Pancreas (tissue), 10 donors: ENCODE measurements at regions not wholly inside any gene's neighbourhood (a gene's known extent, or its start where the extent isn't known, plus 50 kb on each side); places are given as distances from the start of the nearest gene placed in this dataset.

ENCODE experiments used
- ATAC-seq, 4 donors: fragments of 200-7000 bp; cut with Tn5 transposase; one replicate each; pipeline versions ENCODE4 v1.8.0 to v1.9.1; 2020; ENCODE audit warnings: mild to moderate bottlenecking in 4 of 4, moderate library complexity in 4 of 4
- DNase-seq, 6 donors: peaks; one replicate each; pipeline ENCODE4 v3.0.0-alpha.2; 2020
- FAIRE-seq: peaks from 2 replicates; lab custom pipeline; 2012; peaks lifted over from hg19 to GRCh38; lab: Jason Lieb, UNC
- H3K27ac ChIP-seq, 4 donors: fragments of 200-600 bp; sonication (generic); 1 replicate in 3 of 4; 2 replicates in 1 of 4; pipeline versions ENCODE4 v1.5.0 to v1.8.0; 2020
- H3K27me3 ChIP-seq, 4 donors: fragments of 200-600 bp; one replicate each; pipeline ENCODE4 v1.8.0; 2021
- H3K36me3 ChIP-seq, 3 donors: fragments of 200-600 bp; sonication (generic) in 1 of 3; one replicate each; pipeline versions ENCODE4 v1.5.0 to v1.8.0; 2020 to 2021
- H3K4me1 ChIP-seq, 3 donors: fragments of 200-600 bp; one replicate each; pipeline ENCODE4 v1.8.0; 2021
- H3K4me3 ChIP-seq, 4 donors: fragments of 200-600 bp; sonication (generic) in 2 of 4; one replicate each; pipeline versions ENCODE4 v1.5.0 to v1.8.0; 2020 to 2021
- H3K9me3 ChIP-seq, 4 donors: fragments of 200-600 bp; one replicate each; pipeline ENCODE4 v1.8.0; 2021
- CTCF ChIP-seq, 4 donors: fragments of 200-600 bp; sonication (generic) in 3 of 4; IDR thresholded peaks; one replicate each; pipeline versions ENCODE4 v1.5.0 to v1.8.0; 2021; ENCODE audit warnings: antibody characterized with exemption in 4 of 4
- WGBS, 2 donors: extraction: QIAGEN DNeasy Blood & Tissue Kit; methylation state at CpG; one replicate each; pipeline ENCODE4 v1.1.7; 2013; 5-methylcytosine and 5-hydroxymethylcytosine counted together
- intact Hi-C, 3 donors: fragments of 100-400 bp; cut with DNase I; formaldehyde crosslinking; loops; one replicate each; pipeline versions ENCODE4 v1.11.1 to v1.14.2; 2022
- donor health status: healthy with polysubstance abuse.
- donor health status: DM: no; HTN: no; CAD: no; lungs with moderate emphysema.
- donor health status: DM: no; HTN: no; CAD: no.
- donor health status: control.
- donor health status: control.
- donor health status: Bipolar disorder and iron deficiency.
- donor health status: DM: yes; HTN: yes; CAD: no.
- donor health status: DM: no; HTN: no; CAD: no.
- donor health status: DM: no; HTN: no; CAD: no.
- donor health status: DM: yes; HTN: yes; CAD: no.

- intact Hi-C loops, result no loop called here
- no peak for DNase-seq
- no peaks in the 10 kb centered on the region for H3K4me1 ChIP-seq
- ATAC-seq, result no peak
- no peak overlapping the region for H3K27ac ChIP-seq
- H3K36me3 ChIP-seq, result no peaks in the 10 kb centered on the region
- FAIRE-seq, result no peak
- no peaks in the 10 kb centered on the region for H3K27me3 ChIP-seq
- no peaks in the 10 kb centered on the region for H3K9me3 ChIP-seq
- H3K4me3 ChIP-seq, result no peak overlapping the region
- TF ChIP-seq CTCF (IDR thresholded peaks at IDR 0.05), result no peak
- WGBS, 2 donors, result 60 to 78% methylated on average over 1 of the region's 1 CpG
Observed at GRCh38 chr3:3499012-3499562, 300.1 kb upstream of the LRRN1 start.

- FAIRE-seq (no peak), ATAC-seq (no peak), DNase-seq (no peak)
- intact Hi-C loops, result no loop called here
- no peaks in the 10 kb centered on the region for H3K36me3 ChIP-seq
- no peaks in the 10 kb centered on the region for H3K27me3 ChIP-seq
- no peaks in the 10 kb centered on the region for H3K4me1 ChIP-seq
- no peak overlapping the region for H3K4me3 ChIP-seq
- no peak overlapping the region for H3K27ac ChIP-seq
- TF ChIP-seq CTCF (IDR thresholded peaks at IDR 0.05), result no peak
- no peaks in the 10 kb centered on the region for H3K9me3 ChIP-seq
Observed at GRCh38 chr3:3495611-3496010, 303.6 kb upstream of the LRRN1 start.

- no peaks in the 10 kb centered on the region for H3K27me3 ChIP-seq
- H3K36me3 ChIP-seq, result no peaks in the 10 kb centered on the region
- FAIRE-seq (no peak), DNase-seq (no peak), ATAC-seq (no peak)
- intact Hi-C loops, result no loop called here
- H3K4me1 ChIP-seq, result no peaks in the 10 kb centered on the region
- TF ChIP-seq CTCF (IDR thresholded peaks at IDR 0.05), result no peak
- no peak overlapping the region for H3K4me3 ChIP-seq
- no peaks in the 10 kb centered on the region for H3K9me3 ChIP-seq
- 58 to 84% methylated on average over 2 of the region's 2 CpGs for WGBS, 2 donors
- H3K27ac ChIP-seq, result no peak overlapping the region
Observed at GRCh38 chr3:3476669-3477068, 297.2 kb upstream of the CRBN start.

GRCh38 chr3:3468596-3468995 lies 289.1 kb upstream of the CRBN start:
- no peaks in the 10 kb centered on the region for H3K36me3 ChIP-seq
- no peak overlapping the region for H3K27ac ChIP-seq
- no peak for FAIRE-seq
- TF ChIP-seq CTCF (IDR thresholded peaks at IDR 0.05), result no peak
- intact Hi-C loops, result no loop called here
- H3K9me3 ChIP-seq, result no peaks in the 10 kb centered on the region
- no peaks in the 10 kb centered on the region for H3K27me3 ChIP-seq
- WGBS, 2 donors, result 83 to 88% methylated on average over 2 of the region's 2 CpGs
- H3K4me3 ChIP-seq, result no peak overlapping the region
- no peaks in the 10 kb centered on the region for H3K4me1 ChIP-seq
- DNase-seq, result no peak
- no peak for ATAC-seq

- FAIRE-seq, result no peak
- ATAC-seq, result no peak
- no peak for TF ChIP-seq CTCF (IDR thresholded peaks at IDR 0.05)
Observed at GRCh38 chr3:3464131-3464530, 284.6 kb upstream of the CRBN start.

More at GRCh38 chr3:3464131-3464530, 284.6 kb upstream of the CRBN start:
- intact Hi-C loops, result no loop called here
- H3K4me1 ChIP-seq, result no peaks in the 10 kb centered on the region
- no peak overlapping the region for H3K27ac ChIP-seq
- H3K9me3 ChIP-seq, result no peaks in the 10 kb centered on the region
- no peaks in the 10 kb centered on the region for H3K36me3 ChIP-seq
- H3K27me3 ChIP-seq, result no peaks in the 10 kb centered on the region
- H3K4me3 ChIP-seq, result no peak overlapping the region
- DNase-seq, result no peak
- 49 to 67% methylated on average over 3 of the region's 3 CpGs for WGBS, 2 donors
